Prostate gland (tissue), 2 donors: ENCODE measurements at regions not wholly inside any gene's neighbourhood (a gene's known extent, or its start where the extent isn't known, plus 50 kb on each side); places are given as distances from the start of the nearest gene placed in this dataset.

Experiments
- DNase-seq: peaks from one replicate; pipeline ENCODE4 v3.0.0-alpha.2; 2019; ENCODE audit warnings: low spot score
- H3K27ac ChIP-seq, 2 donors: fragments of 200-600 bp; sonication (generic); 2 replicates each; pipeline ENCODE4 v1.5.1; 2017 to 2019
- H3K27me3 ChIP-seq: fragments of 200-600 bp; sonication (generic); replicated peaks from 2 replicates; pipeline ENCODE4 v1.5.1; 2019; ENCODE audit not compliant: insufficient read depth
- H3K36me3 ChIP-seq, 2 donors: fragments of 200-600 bp; sonication (generic); 1 replicate in 1 of 2; 2 replicates in 1 of 2; pipeline versions ENCODE4 v1.5.1 to v1.8.1; 2017 to 2019
- H3K4me1 ChIP-seq: fragments of 200-600 bp; sonication (generic); replicated peaks from 2 replicates; pipeline ENCODE4 v1.5.1; 2019
- H3K4me3 ChIP-seq, 2 donors: fragments of 200-600 bp; sonication (generic); 2 replicates each; pipeline ENCODE4 v1.5.1; 2017 to 2019
- H3K9me3 ChIP-seq: fragments of 200-600 bp; sonication (generic); 2 replicates; pipeline ENCODE4 v1.5.1; 2017
- POLR2A ChIP-seq: fragments of 450-650 bp; IDR thresholded peaks from one replicate; pipeline ENCODE4 v1.6.1; 2016; ENCODE audit warnings: antibody characterized with exemption, mild to moderate bottlenecking
- POLR2AphosphoS5 ChIP-seq: sonication (generic); formaldehyde crosslinking; IDR thresholded peaks from one replicate; pipeline ENCODE4 v1.6.1; 2017; ENCODE audit warnings: antibody characterized with exemption
- WGBS: methylation state at CpG from one replicate; pipeline ENCODE4 v1.1.5; 2018; 5-methylcytosine and 5-hydroxymethylcytosine counted together
- intact Hi-C: fragments of 100-400 bp; cut with DNase I; formaldehyde crosslinking; loops from one replicate; pipeline ENCODE4 v1.14.2; 2022
- TF ChIP-seq, protein P1 (sequence below), 4 experiments: fragments of 200-600 bp in 2 of 4; fragments of 450-650 bp in 2 of 4; sonication (generic) in 2 of 4; IDR thresholded peaks; 1 replicate in 3 of 4; 2 replicates in 1 of 4; pipeline ENCODE4 v1.5.1; 2016 to 2019; ENCODE audit warnings: antibody characterized with exemption in 4 of 4, mild to moderate bottlenecking in 2 of 4, moderate library complexity in 2 of 4

GRCh38 chr6:40916845-40917244, 122.2 kb downstream of the UNC5CL start:
- no peaks in the 10 kb centered on the region for H3K27me3 ChIP-seq
- no peak for DNase-seq
- no peaks in the 10 kb centered on the region for H3K36me3 ChIP-seq
- intact Hi-C loops: no loop called here
- H3K9me3 ChIP-seq: no peaks in the 10 kb centered on the region
- WGBS: 20% methylated on average over 1 of the region's 1 CpG
- H3K27ac ChIP-seq: no peak overlapping the region
- no peak overlapping the region for H3K4me3 ChIP-seq
- TF ChIP-seq, protein P1, sequence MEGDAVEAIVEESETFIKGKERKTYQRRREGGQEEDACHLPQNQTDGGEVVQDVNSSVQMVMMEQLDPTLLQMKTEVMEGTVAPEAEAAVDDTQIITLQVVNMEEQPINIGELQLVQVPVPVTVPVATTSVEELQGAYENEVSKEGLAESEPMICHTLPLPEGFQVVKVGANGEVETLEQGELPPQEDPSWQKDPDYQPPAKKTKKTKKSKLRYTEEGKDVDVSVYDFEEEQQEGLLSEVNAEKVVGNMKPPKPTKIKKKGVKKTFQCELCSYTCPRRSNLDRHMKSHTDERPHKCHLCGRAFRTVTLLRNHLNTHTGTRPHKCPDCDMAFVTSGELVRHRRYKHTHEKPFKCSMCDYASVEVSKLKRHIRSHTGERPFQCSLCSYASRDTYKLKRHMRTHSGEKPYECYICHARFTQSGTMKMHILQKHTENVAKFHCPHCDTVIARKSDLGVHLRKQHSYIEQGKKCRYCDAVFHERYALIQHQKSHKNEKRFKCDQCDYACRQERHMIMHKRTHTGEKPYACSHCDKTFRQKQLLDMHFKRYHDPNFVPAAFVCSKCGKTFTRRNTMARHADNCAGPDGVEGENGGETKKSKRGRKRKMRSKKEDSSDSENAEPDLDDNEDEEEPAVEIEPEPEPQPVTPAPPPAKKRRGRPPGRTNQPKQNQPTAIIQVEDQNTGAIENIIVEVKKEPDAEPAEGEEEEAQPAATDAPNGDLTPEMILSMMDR (IDR thresholded peaks at IDR 0.05): no peak
- TF ChIP-seq POLR2A (no peak), POLR2AphosphoS5 (no peak)
- no peaks in the 10 kb centered on the region for H3K4me1 ChIP-seq

- no peak for DNase-seq
- TF ChIP-seq, protein P1 (IDR thresholded peaks at IDR 0.05): no peak
- no peak for TF ChIP-seq POLR2AphosphoS5
- TF ChIP-seq POLR2A: no peak
- Histone ChIP-seq H3K4me3 (no peak overlapping the region), H3K4me1 (no peaks in the 10 kb centered on the region), H3K36me3 (no peaks in the 10 kb centered on the region), H3K27ac (no peak overlapping the region), H3K27me3 (no peaks in the 10 kb centered on the region), H3K9me3 (no peaks in the 10 kb centered on the region)
- intact Hi-C loops: no loop called here
Observed at GRCh38 chr6:40915165-40915564, 123.9 kb downstream of the UNC5CL start.

DNA sequence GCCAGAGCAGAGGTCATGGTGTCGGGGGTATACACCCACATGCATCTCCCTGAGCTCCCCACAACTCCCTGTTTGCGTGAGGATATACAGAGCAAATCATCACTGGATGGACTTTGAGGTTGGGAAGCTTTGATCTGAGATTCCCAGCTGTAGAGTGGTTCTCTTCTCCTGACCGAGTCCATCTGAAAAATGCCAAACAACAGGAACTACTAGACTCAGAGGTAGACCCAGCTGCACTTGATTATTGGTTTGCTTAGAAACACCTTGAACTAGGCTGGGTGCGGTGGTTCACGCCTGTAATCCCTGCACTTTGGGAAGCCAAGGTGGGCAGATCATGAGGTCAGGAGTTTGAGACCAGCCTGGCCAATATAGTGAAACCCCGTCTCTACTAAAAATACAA, 125.0 kb downstream of the UNC5CL start:
- Histone ChIP-seq H3K4me3 (no peak overlapping the region), H3K4me1 (no peaks in the 10 kb centered on the region), H3K27ac (no peak overlapping the region), H3K9me3 (no peaks in the 10 kb centered on the region), H3K36me3 (no peaks in the 10 kb centered on the region), H3K27me3 (no peaks in the 10 kb centered on the region)
- intact Hi-C loops: no loop called here
- 89% methylated on average over 6 of the region's 6 CpGs for WGBS
- TF ChIP-seq, protein P1 (IDR thresholded peaks at IDR 0.05): no peak
- TF ChIP-seq POLR2A (no peak), POLR2AphosphoS5 (no peak)
- DNase-seq: no peak

DNA sequence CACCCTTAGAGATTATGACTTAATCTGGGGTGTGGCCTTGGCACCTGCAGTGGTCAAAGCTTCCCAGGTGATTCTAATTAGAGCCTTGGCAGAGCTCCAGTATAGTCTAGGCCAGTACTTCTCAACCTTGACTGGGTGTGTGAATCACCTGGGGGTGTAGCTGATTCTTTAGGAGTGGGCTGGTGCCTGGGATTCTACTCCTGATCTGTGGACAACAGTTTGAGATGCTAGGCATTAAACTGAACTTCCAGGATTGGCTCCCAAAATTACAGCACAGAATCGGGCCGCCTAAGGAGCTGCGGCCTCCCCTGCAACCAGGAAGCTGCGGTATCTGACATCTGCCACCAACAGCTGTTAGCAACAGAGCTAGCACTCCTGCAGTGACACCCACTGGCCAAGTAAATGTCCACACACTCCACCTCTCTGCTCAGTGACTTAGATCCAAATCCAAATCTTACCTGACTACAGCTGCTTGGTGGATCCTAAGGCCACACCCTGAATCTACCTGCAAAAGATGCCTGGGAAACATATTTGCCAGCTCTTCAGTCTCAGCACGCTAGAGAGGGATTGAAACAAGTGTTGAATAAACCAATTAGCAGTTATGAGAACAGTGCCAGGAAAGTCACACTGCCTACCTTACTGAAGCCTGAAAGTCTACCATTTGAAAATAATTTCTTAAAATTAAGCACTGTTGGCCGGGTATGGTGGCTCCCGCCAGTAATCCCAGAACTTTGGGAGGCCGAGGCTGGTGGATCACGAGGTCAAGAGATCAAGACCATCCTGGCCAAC, 126.7 kb downstream of the UNC5CL start:
- no peak overlapping the region for H3K4me3 ChIP-seq
- H3K9me3 ChIP-seq: no peaks in the 10 kb centered on the region
- intact Hi-C loops: no loop called here
- H3K27ac ChIP-seq: no peak overlapping the region
- TF ChIP-seq POLR2AphosphoS5: no peak
- TF ChIP-seq, protein P1 (IDR thresholded peaks at IDR 0.05): peak in 2 of 4 experiments; percentile 46 to 49
- no peaks in the 10 kb centered on the region for H3K27me3 ChIP-seq
- 63% methylated on average over 9 of the region's 9 CpGs for WGBS
- DNase-seq: peak; percentile 13
- H3K4me1 ChIP-seq: no peaks in the 10 kb centered on the region
- H3K36me3 ChIP-seq: no peaks in the 10 kb centered on the region

- H3K27ac ChIP-seq: no peak overlapping the region
- no peak overlapping the region for H3K4me3 ChIP-seq
- H3K27me3 ChIP-seq: no peaks in the 10 kb centered on the region
- no peaks in the 10 kb centered on the region for H3K9me3 ChIP-seq
- no peaks in the 10 kb centered on the region for H3K36me3 ChIP-seq
- intact Hi-C loops: no loop called here
- DNase-seq: no peak
- 96% methylated on average over 2 of the region's 2 CpGs for WGBS
- no peaks in the 10 kb centered on the region for H3K4me1 ChIP-seq
- TF ChIP-seq POLR2A (no peak), POLR2AphosphoS5 (no peak)
- TF ChIP-seq, protein P1 (IDR thresholded peaks at IDR 0.05): no peak
Observed at GRCh38 chr6:40910260-40910893, 128.6 kb downstream of the UNC5CL start.
